ENCODE measurements at regions not wholly inside any gene's neighbourhood (a gene's known extent, or its start where the extent isn't known, plus 50 kb on each side); places are given as distances from the start of the nearest gene placed in this dataset.

DNA sequence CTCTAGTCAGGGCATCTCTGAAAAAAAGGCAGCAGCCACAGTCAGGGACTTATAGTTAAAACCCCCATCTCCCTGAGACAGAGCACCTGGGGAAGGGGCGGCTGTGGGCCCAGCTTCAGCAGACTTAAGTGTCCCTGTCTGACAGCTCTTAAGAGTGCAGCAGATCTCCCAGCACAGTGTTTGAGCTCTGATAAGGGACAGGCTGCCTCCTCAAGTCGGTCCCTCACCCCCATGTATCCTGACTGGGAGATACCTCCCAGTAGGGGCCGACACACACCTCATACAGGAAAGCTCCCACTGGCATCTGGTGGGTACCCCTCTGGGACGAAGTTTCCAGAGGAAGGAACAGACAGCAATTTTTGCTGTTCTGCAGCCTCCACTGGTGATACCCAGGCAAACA is 129.0 kb downstream of the ANXA5 start:
- H3K27me3 ChIP-seq: no peaks in the 10 kb centered on the region
- 76% methylated on average over 4 of the region's 4 CpGs for WGBS (ENCODE audit: low lambda C conversion rate, missing lambda C conversion rate)
- no peak overlapping the region for H3K4me2 ChIP-seq
- H3K9me2 ChIP-seq (replicated peaks; ENCODE audit: insufficient read depth): no peaks in the 10 kb centered on the region
- H4K20me1 ChIP-seq (ENCODE audit: insufficient read depth, poor library complexity, severe bottlenecking): no peaks in the 10 kb centered on the region
- H3K79me2 ChIP-seq: no peaks in the 10 kb centered on the region
- H3K4me1 ChIP-seq (ENCODE audit: insufficient read depth): no peaks in the 10 kb centered on the region
- no peaks in the 10 kb centered on the region for H3K9me3 ChIP-seq (ENCODE audit: low read depth)
- no peak overlapping the region for H2AFZ ChIP-seq
- no peak overlapping the region for H3K27ac ChIP-seq
- DNase-seq (ENCODE audit: low spot score): no peak
- TF ChIP-seq, protein P1, sequence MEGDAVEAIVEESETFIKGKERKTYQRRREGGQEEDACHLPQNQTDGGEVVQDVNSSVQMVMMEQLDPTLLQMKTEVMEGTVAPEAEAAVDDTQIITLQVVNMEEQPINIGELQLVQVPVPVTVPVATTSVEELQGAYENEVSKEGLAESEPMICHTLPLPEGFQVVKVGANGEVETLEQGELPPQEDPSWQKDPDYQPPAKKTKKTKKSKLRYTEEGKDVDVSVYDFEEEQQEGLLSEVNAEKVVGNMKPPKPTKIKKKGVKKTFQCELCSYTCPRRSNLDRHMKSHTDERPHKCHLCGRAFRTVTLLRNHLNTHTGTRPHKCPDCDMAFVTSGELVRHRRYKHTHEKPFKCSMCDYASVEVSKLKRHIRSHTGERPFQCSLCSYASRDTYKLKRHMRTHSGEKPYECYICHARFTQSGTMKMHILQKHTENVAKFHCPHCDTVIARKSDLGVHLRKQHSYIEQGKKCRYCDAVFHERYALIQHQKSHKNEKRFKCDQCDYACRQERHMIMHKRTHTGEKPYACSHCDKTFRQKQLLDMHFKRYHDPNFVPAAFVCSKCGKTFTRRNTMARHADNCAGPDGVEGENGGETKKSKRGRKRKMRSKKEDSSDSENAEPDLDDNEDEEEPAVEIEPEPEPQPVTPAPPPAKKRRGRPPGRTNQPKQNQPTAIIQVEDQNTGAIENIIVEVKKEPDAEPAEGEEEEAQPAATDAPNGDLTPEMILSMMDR (IDR thresholded peaks at IDR 0.05; ENCODE audit: poor library complexity): no peak
- TF ChIP-seq EZH2phosphoT487 (IDR thresholded peaks at IDR 0.05; ENCODE audit: low read depth, severe bottlenecking, unreplicated experiment) (no peak), EZH2 (IDR thresholded peaks at IDR 0.05; ENCODE audit: borderline replicate concordance) (no peak)
- H3K36me3 ChIP-seq (replicated peaks; ENCODE audit: insufficient read depth, low read depth): no peaks in the 10 kb centered on the region
- no peak overlapping the region for H3K4me3 ChIP-seq

DNA sequence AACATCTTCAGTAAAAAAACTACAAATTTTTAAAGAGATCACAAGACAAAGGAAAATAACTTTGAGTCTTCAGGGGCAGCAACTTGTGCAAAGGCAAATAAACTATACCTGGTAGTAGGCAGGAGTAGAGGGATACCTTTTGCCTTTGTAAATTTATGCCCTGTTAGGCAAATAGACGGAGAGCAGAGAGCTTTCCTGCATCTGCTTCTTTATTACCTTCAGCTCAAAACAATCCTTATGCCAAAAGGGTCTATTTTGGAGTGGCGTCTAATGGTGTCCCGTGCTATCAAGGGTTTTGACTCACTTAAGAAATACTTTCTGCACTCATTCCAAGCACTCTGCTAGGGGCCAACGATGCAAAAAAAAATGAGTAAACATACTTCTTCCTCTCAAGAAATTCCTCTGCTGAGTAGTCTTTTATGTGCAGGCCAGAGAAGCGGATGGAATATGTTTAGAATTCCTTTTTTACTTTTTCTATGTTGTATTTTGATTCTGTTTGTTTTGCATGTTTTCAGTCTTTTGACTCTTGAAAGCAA is 131.9 kb downstream of the ANXA5 start:
- no peak overlapping the region for H3K4me2 ChIP-seq
- no peaks in the 10 kb centered on the region for H3K79me2 ChIP-seq
- TF ChIP-seq EZH2phosphoT487 (IDR thresholded peaks at IDR 0.05; ENCODE audit: low read depth, severe bottlenecking, unreplicated experiment): no peak
- WGBS (ENCODE audit: low lambda C conversion rate, missing lambda C conversion rate): 47% methylated on average over 5 of the region's 5 CpGs
- H3K9me3 ChIP-seq (ENCODE audit: low read depth): no peaks in the 10 kb centered on the region
- no peaks in the 10 kb centered on the region for H3K9me2 ChIP-seq (replicated peaks; ENCODE audit: insufficient read depth)
- H4K20me1 ChIP-seq (ENCODE audit: insufficient read depth, poor library complexity, severe bottlenecking): no peaks in the 10 kb centered on the region
- H3K4me1 ChIP-seq (ENCODE audit: insufficient read depth): no peaks in the 10 kb centered on the region
- no peak overlapping the region for H3K4me3 ChIP-seq
- no peaks in the 10 kb centered on the region for H3K27me3 ChIP-seq
- H3K36me3 ChIP-seq (replicated peaks; ENCODE audit: insufficient read depth, low read depth): no peaks in the 10 kb centered on the region
- no peak for DNase-seq (ENCODE audit: low spot score)
- H2AFZ ChIP-seq: no peak overlapping the region
- H3K27ac ChIP-seq: no peak overlapping the region

DNA sequence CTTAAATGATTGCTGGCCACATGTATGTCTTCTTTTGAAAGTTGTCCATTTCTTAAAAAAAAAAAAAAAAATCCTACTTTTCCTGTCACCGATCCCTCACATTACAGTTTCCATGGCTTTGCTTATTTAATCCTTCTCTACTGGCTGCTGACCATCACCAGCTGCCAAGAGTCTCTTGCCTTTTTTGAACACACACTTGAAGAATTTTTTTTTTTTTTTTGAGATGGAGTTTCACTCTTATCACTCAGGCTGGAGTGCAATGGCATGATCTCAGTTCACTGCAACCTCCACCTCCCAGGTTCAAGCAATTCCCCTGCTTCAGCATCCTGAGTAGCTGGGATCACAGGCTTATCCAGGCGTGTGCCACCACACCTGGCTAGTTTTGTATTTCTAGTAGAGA is 134.0 kb downstream of the ANXA5 start:
- Histone ChIP-seq H2AFZ (no peak overlapping the region), H3K9me3 (ENCODE audit: low read depth) (no peaks in the 10 kb centered on the region), H3K27ac (no peak overlapping the region), H3K4me2 (no peak overlapping the region), H4K20me1 (ENCODE audit: insufficient read depth, poor library complexity, severe bottlenecking) (no peaks in the 10 kb centered on the region), H3K9me2 (replicated peaks; ENCODE audit: insufficient read depth) (no peaks in the 10 kb centered on the region), H3K4me1 (ENCODE audit: insufficient read depth) (no peaks in the 10 kb centered on the region), H3K79me2 (no peaks in the 10 kb centered on the region), H3K36me3 (replicated peaks; ENCODE audit: insufficient read depth, low read depth) (no peaks in the 10 kb centered on the region), H3K27me3 (no peaks in the 10 kb centered on the region), H3K4me3 (no peak overlapping the region)
- WGBS (ENCODE audit: low lambda C conversion rate, missing lambda C conversion rate): 100% methylated on average over 2 of the region's 2 CpGs
- DNase-seq (ENCODE audit: low spot score): no peak
- TF ChIP-seq EZH2 (IDR thresholded peaks at IDR 0.05; ENCODE audit: borderline replicate concordance) (no peak), EZH2phosphoT487 (IDR thresholded peaks at IDR 0.05; ENCODE audit: low read depth, severe bottlenecking, unreplicated experiment) (no peak)
- TF ChIP-seq, protein P1 (IDR thresholded peaks at IDR 0.05; ENCODE audit: poor library complexity): no peak

DNA sequence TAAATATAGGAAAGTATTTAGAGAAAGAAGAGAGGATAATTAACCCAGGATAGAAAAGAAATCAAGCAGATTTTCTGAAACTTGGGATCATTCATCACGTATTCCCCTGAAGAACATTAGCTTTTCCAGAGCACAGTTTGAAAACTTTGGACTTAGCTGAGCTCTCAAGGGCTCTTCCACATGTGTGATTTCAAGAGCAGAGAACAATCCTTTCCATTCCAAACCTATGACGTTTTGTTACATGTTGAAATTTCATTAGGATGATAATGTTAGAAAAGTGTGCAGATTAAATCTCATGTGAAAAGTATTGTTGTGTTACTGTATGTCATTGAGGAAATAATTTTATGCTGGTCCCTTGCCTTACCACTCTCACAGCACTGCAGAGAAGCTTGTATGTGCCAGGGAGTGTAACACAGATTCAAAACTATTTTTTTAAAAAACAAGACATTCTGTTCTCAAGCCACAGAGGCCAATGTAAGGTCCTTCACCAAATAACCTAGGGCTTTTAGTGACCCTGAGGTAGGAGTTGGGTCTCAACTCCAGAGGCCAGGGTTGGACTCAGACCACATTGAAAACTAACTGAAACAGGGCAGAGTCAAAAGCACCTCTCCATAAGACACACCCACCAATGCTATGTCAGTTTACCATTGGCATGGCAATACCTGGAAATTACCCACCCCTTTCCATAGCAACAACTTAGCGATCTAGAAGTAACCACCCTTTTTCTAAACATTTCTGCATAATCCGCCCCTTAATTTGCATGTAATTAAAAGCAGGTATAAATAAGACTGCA is 141.3 kb downstream of the ANXA5 start:
- Histone ChIP-seq H3K79me2 (no peaks in the 10 kb centered on the region), H3K9me3 (ENCODE audit: low read depth) (no peaks in the 10 kb centered on the region), H3K9me2 (replicated peaks; ENCODE audit: insufficient read depth) (no peaks in the 10 kb centered on the region), H3K27ac (no peak overlapping the region), H3K36me3 (replicated peaks; ENCODE audit: insufficient read depth, low read depth) (no peaks in the 10 kb centered on the region), H3K4me2 (no peak overlapping the region), H3K27me3 (no peaks in the 10 kb centered on the region), H3K4me3 (no peak overlapping the region), H3K4me1 (ENCODE audit: insufficient read depth) (no peaks in the 10 kb centered on the region), H2AFZ (no peak overlapping the region), H4K20me1 (ENCODE audit: insufficient read depth, poor library complexity, severe bottlenecking) (no peaks in the 10 kb centered on the region)
- WGBS (ENCODE audit: low lambda C conversion rate, missing lambda C conversion rate): 71% methylated on average over 4 of the region's 4 CpGs
- no peak for DNase-seq (ENCODE audit: low spot score)
- no peak for TF ChIP-seq EZH2phosphoT487 (IDR thresholded peaks at IDR 0.05; ENCODE audit: low read depth, severe bottlenecking, unreplicated experiment)
- TF ChIP-seq, protein P1 (IDR thresholded peaks at IDR 0.05; ENCODE audit: poor library complexity): no peak
- TF ChIP-seq EZH2 (IDR thresholded peaks at IDR 0.05; ENCODE audit: borderline replicate concordance): no peak
